ENCODE measurements at regions not wholly inside any gene's neighbourhood (a gene's known extent, or its start where the extent isn't known, plus 50 kb on each side); places are given as distances from the start of the nearest gene placed in this dataset.
"Not testable (repeated sequence)": the region's sequence is repeated elsewhere in the genome, so short reads cannot be mapped to it uniquely, and the experiment has no call there.

GRCh38 chr18:51330739-51331138, 133.3 kb upstream of the MEX3C start:
- no peak for DNase-seq

GRCh38 chr18:51337406-51337805, 139.9 kb upstream of the MEX3C start:
- DNase-seq = no peak

GRCh38 chr18:51339856-51340255, 142.4 kb upstream of the MEX3C start:
- no peak for DNase-seq

GRCh38 chr18:51340332-51340731, 142.9 kb upstream of the MEX3C start:
- no peak for DNase-seq

- no peak for DNase-seq
Observed at GRCh38 chr18:51342815-51343214, 145.3 kb upstream of the MEX3C start.

GRCh38 chr18:51345848-51346391, 148.4 kb upstream of the MEX3C start:
- DNase-seq = no peak

GRCh38 chr18:51346404-51346803, 148.9 kb upstream of the MEX3C start:
- DNase-seq = no peak

GRCh38 chr18:51350081-51350480, 152.6 kb upstream of the MEX3C start:
- DNase-seq = no peak

GRCh38 chr18:51355841-51356240, 158.4 kb upstream of the MEX3C start:
- DNase-seq = no peak

- not testable (repeated sequence) for DNase-seq
Observed at GRCh38 chr18:51360301-51360700, 162.8 kb upstream of the MEX3C start.

GRCh38 chr18:51361130-51361860, 163.8 kb upstream of the MEX3C start:
- DNase-seq = no peak

- no peak for DNase-seq
Observed at GRCh38 chr18:51363384-51363783, 165.9 kb upstream of the MEX3C start.

GRCh38 chr18:51370996-51371395, 173.5 kb upstream of the MEX3C start:
- no peak for DNase-seq

GRCh38 chr18:51371929-51372328, 174.4 kb upstream of the MEX3C start:
- no peak for DNase-seq

GRCh38 chr18:51382081-51382480, 184.6 kb upstream of the MEX3C start:
- DNase-seq = no peak

GRCh38 chr18:51383116-51383515, 185.6 kb upstream of the MEX3C start:
- no peak for DNase-seq

- DNase-seq = no peak
Observed at GRCh38 chr18:51383711-51384110, 186.2 kb upstream of the MEX3C start.

- DNase-seq = no peak
Observed at GRCh38 chr18:51385270-51385669, 187.8 kb upstream of the MEX3C start.

GRCh38 chr18:51390702-51391101, 193.2 kb upstream of the MEX3C start:
- DNase-seq = no peak

GRCh38 chr18:51391215-51391614, 193.7 kb upstream of the MEX3C start:
- no peak for DNase-seq

- DNase-seq = no peak
Observed at GRCh38 chr18:51391731-51392130, 194.2 kb upstream of the MEX3C start.

GRCh38 chr18:51397347-51397962, 200.0 kb upstream of the MEX3C start:
- no peak for DNase-seq

GRCh38 chr18:51398104-51398503, 200.6 kb upstream of the MEX3C start:
- no peak for DNase-seq

All from renal pelvis (tissue), 1 donor.